Activated T-cell treated with anti-CD3 and anti-CD28 coated beads, Interleukin-2, amount 50 U/mL, for 72 hours (primary cell): ENCODE measurements at regions not wholly inside any gene's neighbourhood (a gene's known extent, or its start where the extent isn't known, plus 50 kb on each side); places are given as distances from the start of the nearest gene placed in this dataset.
"Not testable (repeated sequence)": the region's sequence is repeated elsewhere in the genome, so short reads cannot be mapped to it uniquely, and the experiment has no call there.

Experiments
- ATAC-seq, 2 donors: fragments of 150-1000 bp; cut with Tn5 transposase; replicated peaks in 1 of 2; 2 replicates each; pipeline ENCODE4 v1.10.0; 2021; ENCODE audit warnings: moderate library complexity in 2 of 2, mild to moderate bottlenecking in 1 of 2
- DNase-seq, 2 donors: peaks; one replicate each; pipeline ENCODE4 v3.0.0; 2021 to 2022; ENCODE audit warnings: mixed read lengths in 1 of 2
- H3K27ac Mint-ChIP-seq: one replicate; pipeline ENCODE4 v1.8.0; 2022; ENCODE audit warnings: mild to moderate bottlenecking, moderate library complexity, mixed read lengths
- H3K27me3 Mint-ChIP-seq: one replicate; pipeline ENCODE4 v1.8.0; 2022; ENCODE audit warnings: low read depth, mixed read lengths
- H3K36me3 Mint-ChIP-seq, 2 donors: one replicate each; pipeline ENCODE4 v1.8.0; 2022; ENCODE audit warnings: mixed read lengths in 2 of 2, mild to moderate bottlenecking in 1 of 2; ENCODE audit not compliant: insufficient read depth in 2 of 2
- H3K4me1 Mint-ChIP-seq: one replicate; pipeline ENCODE4 v1.8.0; 2022; ENCODE audit warnings: low read depth, mixed read lengths
- H3K4me3 Mint-ChIP-seq, 2 donors: one replicate each; pipeline ENCODE4 v1.8.0; 2022; ENCODE audit warnings: mild to moderate bottlenecking in 2 of 2, mixed read lengths in 2 of 2, moderate library complexity in 2 of 2
- H3K9me3 Mint-ChIP-seq, 2 donors: one replicate each; pipeline ENCODE4 v1.8.0; 2022; ENCODE audit warnings: mixed read lengths in 2 of 2

GRCh38 chr5:44160369-44160768, 228.9 kb downstream of the FGF10 start:
- Mint-ChIP-seq H3K4me3 (no peak overlapping the region), H3K27ac (no peak overlapping the region), H3K27me3 (no peaks in the 10 kb centered on the region), H3K36me3 (no peaks in the 10 kb centered on the region), H3K4me1 (no peaks in the 10 kb centered on the region), H3K9me3 (peaks cover 2 to 3% of the 10 kb centered on the region in 2 donors)
- ATAC-seq (no peak), DNase-seq (no peak)

DNA sequence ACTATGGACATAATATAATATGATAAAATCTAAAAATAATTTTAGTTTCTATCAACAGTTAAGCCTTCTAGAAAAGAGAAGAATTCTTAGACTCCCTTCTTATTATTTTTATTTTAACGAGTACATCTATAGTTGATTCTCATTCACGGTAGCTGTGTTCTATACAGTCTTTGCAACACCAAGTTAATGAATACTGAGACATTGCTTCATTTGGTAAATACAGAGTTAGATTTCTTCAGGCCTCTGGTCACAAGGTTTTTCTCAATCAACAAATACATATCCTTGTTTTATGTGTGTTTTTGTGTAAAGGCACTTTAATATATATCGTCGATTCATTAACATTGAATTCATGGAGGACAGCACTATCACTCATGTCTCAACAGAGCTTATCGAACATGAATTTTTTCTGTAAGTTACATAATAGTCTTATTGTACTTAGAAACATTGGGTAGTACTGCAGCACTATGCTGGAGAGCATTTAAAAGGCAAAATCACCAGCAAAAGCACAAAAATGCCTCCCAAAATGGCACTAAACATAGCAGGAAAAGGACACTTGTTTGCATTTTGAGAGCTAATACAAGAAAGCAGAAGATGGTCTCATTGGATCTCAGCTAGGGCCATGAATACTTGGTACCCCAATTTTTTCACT, 239.0 kb downstream of the FGF10 start:
- no peaks in the 10 kb centered on the region for H3K4me1 Mint-ChIP-seq
- no peaks in the 10 kb centered on the region for H3K27me3 Mint-ChIP-seq
- H3K9me3 Mint-ChIP-seq: peaks cover 0 to 2% of the 10 kb centered on the region in 2 donors
- no peak overlapping the region for H3K27ac Mint-ChIP-seq
- no peak for ATAC-seq
- DNase-seq: no peak
- no peak overlapping the region for H3K4me3 Mint-ChIP-seq
- no peaks in the 10 kb centered on the region for H3K36me3 Mint-ChIP-seq

GRCh38 chr5:44117947-44118346, 271.3 kb downstream of the FGF10 start:
- not testable (repeated sequence) for H3K9me3 Mint-ChIP-seq, H3K4me3 Mint-ChIP-seq, H3K4me1 Mint-ChIP-seq

GRCh38 chr5:44108232-44108631, 281.0 kb downstream of the FGF10 start:
- H3K4me1 Mint-ChIP-seq, DNase-seq, H3K27ac Mint-ChIP-seq, H3K27me3 Mint-ChIP-seq, H3K4me3 Mint-ChIP-seq, ATAC-seq, H3K36me3 Mint-ChIP-seq: not testable (repeated sequence)
- peaks cover 11 to 14% of the 10 kb centered on the region in 2 donors for H3K9me3 Mint-ChIP-seq

More at GRCh38 chr5:44117947-44118346, 271.3 kb downstream of the FGF10 start:
- H3K27ac Mint-ChIP-seq, DNase-seq, H3K36me3 Mint-ChIP-seq, ATAC-seq, H3K27me3 Mint-ChIP-seq: not testable (repeated sequence)

DNA sequence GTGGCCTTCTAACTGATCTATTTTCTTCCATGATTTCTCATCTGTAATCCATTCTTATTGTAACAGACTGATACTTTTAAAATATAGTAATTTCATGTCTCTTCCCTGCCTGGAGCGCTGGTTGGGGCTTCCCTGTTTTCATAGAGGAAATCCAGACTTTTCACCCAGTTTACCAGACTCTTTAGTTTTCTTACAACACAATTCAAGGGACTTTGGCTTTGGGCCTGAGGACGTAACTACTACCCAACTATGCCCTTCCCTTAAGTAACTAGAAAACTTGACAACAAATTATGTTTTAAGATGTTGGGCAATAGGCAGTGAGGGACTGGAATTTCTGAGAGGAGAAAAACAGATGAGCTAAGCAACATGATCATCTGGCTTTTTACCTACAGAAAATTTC, 289.6 kb downstream of the FGF10 start:
- no peak overlapping the region for H3K27ac Mint-ChIP-seq
- no peaks in the 10 kb centered on the region for H3K4me1 Mint-ChIP-seq
- H3K27me3 Mint-ChIP-seq: no peaks in the 10 kb centered on the region
- H3K4me3 Mint-ChIP-seq: no peak overlapping the region
- H3K36me3 Mint-ChIP-seq: no peaks in the 10 kb centered on the region
- no peak for DNase-seq
- H3K9me3 Mint-ChIP-seq: peaks cover 0 to 2% of the 10 kb centered on the region in 2 donors
- no peak for ATAC-seq

DNA sequence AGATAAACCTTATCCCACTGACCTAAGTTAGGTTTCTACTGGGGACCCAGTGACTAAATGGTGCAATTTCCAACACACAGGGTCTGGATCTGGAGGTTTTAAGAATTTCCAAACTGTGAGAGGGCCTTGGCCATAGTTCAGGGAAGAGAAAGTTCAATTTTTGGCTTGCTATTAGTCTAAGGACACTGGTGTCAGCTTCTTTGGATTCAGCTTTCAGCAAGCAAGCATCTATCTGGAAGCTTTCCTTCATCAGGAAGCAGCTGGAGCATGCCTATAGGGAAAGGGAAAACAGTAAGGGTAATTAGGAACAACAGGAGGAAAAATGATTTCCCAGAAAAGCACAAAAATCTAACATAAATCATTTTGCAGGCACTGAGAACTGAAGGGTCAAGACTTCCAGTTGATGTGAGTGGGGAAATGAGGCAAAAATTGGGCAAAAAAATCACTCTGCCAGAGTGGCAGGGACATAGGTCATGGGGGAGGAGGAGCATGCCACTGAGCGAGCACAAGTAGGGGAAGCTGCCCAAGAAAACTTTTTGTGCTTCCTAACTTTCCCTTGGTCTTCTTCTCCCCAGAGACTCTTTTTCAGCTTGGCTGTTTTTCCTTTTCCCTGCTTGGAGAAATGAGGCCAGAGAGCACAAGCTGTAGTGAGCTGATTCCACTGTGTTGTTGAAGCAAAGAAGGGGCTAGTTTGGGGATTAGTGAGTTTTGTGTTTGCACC, 299.6 kb downstream of the FGF10 start:
- no peaks in the 10 kb centered on the region for H3K4me1 Mint-ChIP-seq
- ATAC-seq (no peak), DNase-seq (no peak)
- H3K9me3 Mint-ChIP-seq: no peaks in the 10 kb centered on the region
- H3K36me3 Mint-ChIP-seq: no peaks in the 10 kb centered on the region
- H3K4me3 Mint-ChIP-seq: no peak overlapping the region
- no peak overlapping the region for H3K27ac Mint-ChIP-seq
- no peaks in the 10 kb centered on the region for H3K27me3 Mint-ChIP-seq

DNA sequence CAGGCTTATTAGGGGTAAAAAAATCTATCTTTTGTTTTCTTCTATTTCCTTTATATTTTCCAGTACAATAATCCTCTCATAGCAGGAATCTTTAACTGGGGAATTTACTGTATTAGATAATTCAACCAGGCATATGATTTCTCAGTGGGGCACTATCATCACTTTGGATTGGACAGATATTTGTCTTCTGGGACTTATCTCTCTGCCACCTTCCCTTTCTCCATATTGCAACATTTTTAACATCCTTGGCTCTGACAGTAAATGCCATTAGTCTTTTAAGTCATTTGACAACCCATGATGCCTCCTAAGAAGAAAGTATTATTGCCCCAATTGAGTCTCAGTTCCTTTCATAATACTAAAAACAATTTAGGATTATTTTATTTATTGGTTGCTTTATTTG, 304.1 kb downstream of the FGF10 start:
- Mint-ChIP-seq H3K27ac (no peak overlapping the region), H3K27me3 (no peaks in the 10 kb centered on the region), H3K4me3 (no peak overlapping the region), H3K36me3 (no peaks in the 10 kb centered on the region), H3K4me1 (no peaks in the 10 kb centered on the region), H3K9me3 (peaks cover 0 to 9% of the 10 kb centered on the region in 2 donors)
- no peak for DNase-seq
- no peak for ATAC-seq

- not testable (repeated sequence) for H3K4me3 Mint-ChIP-seq, H3K27me3 Mint-ChIP-seq, H3K36me3 Mint-ChIP-seq, ATAC-seq, H3K27ac Mint-ChIP-seq, H3K9me3 Mint-ChIP-seq, H3K4me1 Mint-ChIP-seq, DNase-seq
Observed at GRCh38 chr5:44074547-44074946, 314.7 kb downstream of the FGF10 start.

- ATAC-seq (no peak), DNase-seq (no peak)
- no peaks in the 10 kb centered on the region for H3K36me3 Mint-ChIP-seq
- H3K4me1 Mint-ChIP-seq: no peaks in the 10 kb centered on the region
- H3K4me3 Mint-ChIP-seq: no peak overlapping the region
- H3K9me3 Mint-ChIP-seq: peaks cover 1 to 6% of the 10 kb centered on the region in 2 donors
- H3K27me3 Mint-ChIP-seq: no peaks in the 10 kb centered on the region
- H3K27ac Mint-ChIP-seq: no peak overlapping the region
Observed at GRCh38 chr5:44051591-44051990, 337.6 kb downstream of the FGF10 start.

DNA sequence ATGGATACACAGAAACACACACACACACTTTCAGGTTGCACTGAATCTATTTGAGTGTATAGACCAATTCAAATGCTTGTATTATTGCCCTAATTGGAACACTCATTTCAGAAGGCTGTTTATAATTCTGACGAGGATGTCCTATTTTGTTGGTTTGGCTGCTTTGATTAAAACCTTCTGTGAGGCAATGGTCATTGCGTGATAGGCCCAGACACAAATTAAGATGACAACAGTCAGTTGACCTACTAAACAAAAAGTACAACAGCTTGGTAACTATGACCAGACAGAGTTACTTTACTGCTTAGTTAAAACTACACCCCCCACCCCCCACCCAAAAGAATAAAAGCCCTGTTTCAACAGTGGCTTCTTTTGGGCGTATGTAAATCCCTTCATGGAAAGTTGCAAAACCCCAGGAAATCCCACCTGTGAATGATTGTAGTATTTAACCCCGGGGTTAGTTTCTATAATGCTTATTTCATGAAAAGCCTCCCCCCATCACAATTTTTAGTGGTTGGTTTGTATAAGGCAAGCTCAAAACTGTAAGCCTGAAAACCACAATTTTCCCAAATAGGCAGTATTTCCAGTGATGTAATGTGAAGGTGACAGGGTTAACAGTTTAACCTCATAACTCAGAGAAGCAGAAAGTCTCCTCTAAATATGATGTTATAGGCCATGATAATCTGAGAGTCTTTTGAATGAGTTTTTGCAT, 340.8 kb downstream of the FGF10 start:
- no peaks in the 10 kb centered on the region for H3K27me3 Mint-ChIP-seq
- peaks cover 5% of the 10 kb centered on the region in 2 donors for H3K9me3 Mint-ChIP-seq
- no peak for ATAC-seq
- H3K4me1 Mint-ChIP-seq: no peaks in the 10 kb centered on the region
- no peak overlapping the region for H3K4me3 Mint-ChIP-seq
- no peak for DNase-seq
- no peak overlapping the region for H3K27ac Mint-ChIP-seq
- no peaks in the 10 kb centered on the region for H3K36me3 Mint-ChIP-seq

GRCh38 chr5:44046619-44047364, 342.4 kb downstream of the FGF10 start:
- no peaks in the 10 kb centered on the region for H3K36me3 Mint-ChIP-seq
- DNase-seq: no peak
- no peaks in the 10 kb centered on the region for H3K4me1 Mint-ChIP-seq
- no peak for ATAC-seq
- H3K27me3 Mint-ChIP-seq: no peaks in the 10 kb centered on the region
- H3K9me3 Mint-ChIP-seq: peaks cover 5% of the 10 kb centered on the region in 2 donors
- no peak overlapping the region for H3K27ac Mint-ChIP-seq
- H3K4me3 Mint-ChIP-seq: no peak overlapping the region

DNA sequence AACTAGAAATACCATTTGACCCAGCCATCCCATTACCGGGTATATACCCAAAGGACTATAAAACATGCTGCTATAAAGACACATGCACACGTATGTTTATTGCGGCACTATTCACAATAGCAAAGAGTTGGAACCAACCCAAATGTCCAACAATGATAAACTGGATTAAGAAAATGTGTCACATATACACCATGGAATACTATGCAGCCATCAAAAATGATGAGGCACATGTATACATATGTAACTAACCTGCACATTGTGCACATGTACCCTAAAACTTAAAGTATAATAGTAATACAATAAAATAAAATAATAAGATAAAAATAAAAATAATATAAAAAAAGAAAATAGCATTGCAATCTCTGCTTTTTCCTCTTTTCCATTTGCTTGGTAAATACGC, 344.7 kb downstream of the FGF10 start:
- ATAC-seq, H3K4me3 Mint-ChIP-seq, H3K27ac Mint-ChIP-seq, H3K27me3 Mint-ChIP-seq, H3K9me3 Mint-ChIP-seq, H3K36me3 Mint-ChIP-seq, DNase-seq, H3K4me1 Mint-ChIP-seq: not testable (repeated sequence)

- no peak overlapping the region for H3K27ac Mint-ChIP-seq
- no peaks in the 10 kb centered on the region for H3K4me1 Mint-ChIP-seq
- H3K36me3 Mint-ChIP-seq: no peaks in the 10 kb centered on the region
- DNase-seq (no peak), ATAC-seq (no peak)
- no peak overlapping the region for H3K4me3 Mint-ChIP-seq
- H3K27me3 Mint-ChIP-seq: no peaks in the 10 kb centered on the region
- peaks cover 0 to 5% of the 10 kb centered on the region in 2 donors for H3K9me3 Mint-ChIP-seq
Observed at GRCh38 chr5:44028226-44028625, 361.0 kb downstream of the FGF10 start.
